SHP77 treated with DMSO at 0.1 percent for 48 hours (cell line): ENCODE measurements at regions not wholly inside any gene's neighbourhood (a gene's known extent, or its start where the extent isn't known, plus 50 kb on each side); places are given as distances from the start of the nearest gene placed in this dataset.
"Not testable (repeated sequence)": the region's sequence is repeated elsewhere in the genome, so short reads cannot be mapped to it uniquely, and the experiment has no call there.

Source experiments
- DNase-seq: peaks from one replicate; lab custom pipeline; 2025; lab: John Stamatoyannopoulos, UW

- DNase-seq, result no peak
Observed at GRCh38 chr10:2790396-2791188, 276.8 kb upstream of the PFKP start.

GRCh38 chr10:2786251-2786650 is 281.1 kb upstream of the PFKP start:
- no peak for DNase-seq

- no peak for DNase-seq
Observed at GRCh38 chr10:2784766-2785165, 282.6 kb upstream of the PFKP start.

GRCh38 chr10:2782950-2783349 is 284.4 kb upstream of the PFKP start:
- no peak for DNase-seq

- no peak for DNase-seq
Observed at GRCh38 chr10:2782265-2782664, 285.1 kb upstream of the PFKP start.

- no peak for DNase-seq
Observed at GRCh38 chr10:2777666-2778355, 289.5 kb upstream of the PFKP start.

GRCh38 chr10:2772816-2773631 is 294.3 kb upstream of the PFKP start:
- DNase-seq, result no peak

- no peak for DNase-seq
Observed at GRCh38 chr10:2772135-2772534, 295.2 kb upstream of the PFKP start.

- not testable (repeated sequence) for DNase-seq
Observed at GRCh38 chr10:2767293-2767692, 300.1 kb upstream of the PFKP start.

GRCh38 chr10:2761971-2762370 is 305.4 kb upstream of the PFKP start:
- no peak for DNase-seq

- DNase-seq, result no peak
Observed at GRCh38 chr10:2761311-2761710, 306.0 kb upstream of the PFKP start.

GRCh38 chr10:2760736-2761135 is 306.6 kb upstream of the PFKP start:
- DNase-seq, result no peak

GRCh38 chr10:2759233-2759632 is 308.1 kb upstream of the PFKP start:
- no peak for DNase-seq

- DNase-seq, result no peak
Observed at GRCh38 chr10:2754943-2755342, 312.4 kb upstream of the PFKP start.

- DNase-seq, result no peak
Observed at GRCh38 chr10:2748287-2748686, 319.1 kb upstream of the PFKP start.

- no peak for DNase-seq
Observed at GRCh38 chr10:2746638-2747037, 320.7 kb upstream of the PFKP start.

GRCh38 chr10:2745666-2746065 is 321.7 kb upstream of the PFKP start:
- no peak for DNase-seq

GRCh38 chr10:2744547-2745200 is 322.7 kb upstream of the PFKP start:
- no peak for DNase-seq

GRCh38 chr10:2734603-2735002 is 332.7 kb upstream of the PFKP start:
- no peak for DNase-seq

- no peak for DNase-seq
Observed at GRCh38 chr10:2733278-2733963, 333.9 kb upstream of the PFKP start.

GRCh38 chr10:2731940-2732339 is 335.4 kb upstream of the PFKP start:
- DNase-seq, result no peak

- no peak for DNase-seq
Observed at GRCh38 chr10:2729197-2729596, 338.2 kb upstream of the PFKP start.
